SH-SY5Y (cell line): ENCODE measurements at regions not wholly inside any gene's neighbourhood (a gene's known extent, or its start where the extent isn't known, plus 50 kb on each side); places are given as distances from the start of the nearest gene placed in this dataset.

ENCODE experiments used
- GATA2 ChIP-seq: IDR thresholded peaks from 2 replicates; pipeline ENCODE4 v1.6.1; 2011; ENCODE audit warnings: mild to moderate bottlenecking, low read depth, low read length
- GATA3 ChIP-seq: IDR thresholded peaks from 2 replicates; pipeline ENCODE4 v1.6.1; 2011; ENCODE audit warnings: low read depth, mild to moderate bottlenecking, low read length, moderate library complexity

- TF ChIP-seq GATA2 (no peak), GATA3 (no peak)
Observed at GRCh38 chr1:221983444-221983843, 241.6 kb upstream of the DUSP10 start.
